Liver (tissue), 8 donors: ENCODE measurements at regions not wholly inside any gene's neighbourhood (a gene's known extent, or its start where the extent isn't known, plus 50 kb on each side); places are given as distances from the start of the nearest gene placed in this dataset.

Experiments used
- DNase-seq: peaks from one replicate; pipeline ENCODE4 v3.0.0-alpha.2; 2017; ENCODE audit warnings: low spot score
- H3K27ac ChIP-seq, 2 donors: one replicate each; pipeline ENCODE4 v1.7.0; 2013; ENCODE audit warnings: inconsistent platforms in 2 of 2, low read length in 2 of 2, control low read depth in 1 of 2, low read depth in 1 of 2, mild to moderate bottlenecking in 1 of 2
- H3K27me3 ChIP-seq, 4 donors: one replicate each; pipeline versions ENCODE4 v1.6.1 to v1.7.0; 2013; ENCODE audit warnings: low read length in 3 of 4, inconsistent platforms in 1 of 4, mild to moderate bottlenecking in 1 of 4, moderate library complexity in 1 of 4; ENCODE audit not compliant: control insufficient read depth in 4 of 4, insufficient read depth in 4 of 4
- H3K36me3 ChIP-seq, 4 donors: one replicate each; pipeline versions ENCODE4 v1.6.1 to v1.7.0; 2013; ENCODE audit warnings: low read length in 3 of 4, mild to moderate bottlenecking in 3 of 4, low read depth in 1 of 4, moderate library complexity in 1 of 4; ENCODE audit not compliant: control insufficient read depth in 4 of 4, insufficient read depth in 3 of 4
- H3K4me1 ChIP-seq, 4 donors: one replicate each; pipeline versions ENCODE4 v1.6.1 to v1.7.0; 2013; ENCODE audit warnings: low read length in 3 of 4, mild to moderate bottlenecking in 3 of 4, moderate library complexity in 1 of 4; ENCODE audit not compliant: control insufficient read depth in 4 of 4, insufficient read depth in 4 of 4
- H3K4me3 ChIP-seq, 3 donors: one replicate each; pipeline versions ENCODE4 v1.6.1 to v1.7.0; 2013; ENCODE audit warnings: low read length in 3 of 3, control low read depth in 1 of 3, low read depth in 1 of 3, mild to moderate bottlenecking in 1 of 3
- H3K9ac ChIP-seq, 2 donors: one replicate each; pipeline ENCODE4 v1.7.0; 2013; ENCODE audit warnings: low read length in 2 of 2, mild to moderate bottlenecking in 2 of 2, moderate library complexity in 2 of 2, control low read depth in 1 of 2, low read depth in 1 of 2
- H3K9me3 ChIP-seq, 4 donors: one replicate each; pipeline versions ENCODE4 v1.6.1 to v1.7.0; 2013; ENCODE audit warnings: low read length in 3 of 4; ENCODE audit not compliant: control insufficient read depth in 4 of 4
- ATF3 ChIP-seq: IDR thresholded peaks from 2 replicates; pipeline ENCODE4 v1.6.1; 2016; ENCODE audit warnings: antibody characterized with exemption
- CTCF ChIP-seq: fragments of 150-350 bp; IDR thresholded peaks from 2 replicates; pipeline ENCODE4 v1.5.1; 2017; ENCODE audit warnings: improper control_type of control experiment, low read depth, low read length; ENCODE audit not compliant: missing input control
- HNF4G ChIP-seq: IDR thresholded peaks from 2 replicates; pipeline ENCODE4 v1.6.1; 2016; ENCODE audit warnings: antibody characterized with exemption
- RAD21 ChIP-seq, 2 donors: IDR thresholded peaks; 2 replicates each; pipeline ENCODE4 v1.6.1; 2016; ENCODE audit warnings: antibody characterized with exemption in 2 of 2, mild to moderate bottlenecking in 2 of 2
- REST ChIP-seq: IDR thresholded peaks from 2 replicates; pipeline ENCODE4 v1.6.1; 2016; ENCODE audit warnings: antibody characterized with exemption, mild to moderate bottlenecking
- ZBTB33 ChIP-seq: IDR thresholded peaks from 2 replicates; pipeline ENCODE4 v1.6.1; 2016; ENCODE audit warnings: antibody characterized with exemption
- WGBS: extraction: QIAGEN DNeasy Blood & Tissue Kit; methylation state at CpG from one replicate; pipeline ENCODE4 v1.1.7; 2013; 5-methylcytosine and 5-hydroxymethylcytosine counted together
- donor health status: healthy.
- donor health status: healthy.
- donor health status: healthy.
- donor health status: healthy.
- donor health status: healthy.

- H3K27me3 ChIP-seq: no peaks in the 10 kb centered on the region
- no peaks in the 10 kb centered on the region for H3K4me1 ChIP-seq
- peaks cover 0 to 1% (median 0%) of the 10 kb centered on the region in 4 donors for H3K9me3 ChIP-seq
- H3K36me3 ChIP-seq: no peaks in the 10 kb centered on the region
- H3K4me3 ChIP-seq: no peak overlapping the region
- no peak overlapping the region for H3K27ac ChIP-seq
- no peak for TF ChIP-seq HNF4G
- TF ChIP-seq ZBTB33: no peak
- DNase-seq: no peak
- H3K9ac ChIP-seq: no peak overlapping the region
Observed at GRCh38 chr2:144718376-144718775, 198.5 kb upstream of the ZEB2 start.

GRCh38 chr2:144715992-144716391 lies 196.1 kb upstream of the ZEB2 start:
- H3K4me3 ChIP-seq: no peak overlapping the region
- WGBS: 78% methylated on average over 3 of the region's 3 CpGs
- no peak for DNase-seq
- H3K4me1 ChIP-seq: no peaks in the 10 kb centered on the region
- TF ChIP-seq REST: no peak
- TF ChIP-seq CTCF: no peak
- no peak for TF ChIP-seq RAD21 (IDR thresholded peaks at IDR 0.05)
- TF ChIP-seq ZBTB33: no peak
- no peak for TF ChIP-seq ATF3
- no peak for TF ChIP-seq HNF4G
- no peaks in the 10 kb centered on the region for H3K36me3 ChIP-seq
- H3K27ac ChIP-seq: no peak overlapping the region
- no peaks in the 10 kb centered on the region for H3K27me3 ChIP-seq
- no peak overlapping the region for H3K9ac ChIP-seq
- H3K9me3 ChIP-seq: peaks cover 0 to 3% (median under 1%) of the 10 kb centered on the region in 4 donors
